ENCODE measurements at regions not wholly inside any gene's neighbourhood (a gene's known extent, or its start where the extent isn't known, plus 50 kb on each side); places are given as distances from the start of the nearest gene placed in this dataset.

DNA sequence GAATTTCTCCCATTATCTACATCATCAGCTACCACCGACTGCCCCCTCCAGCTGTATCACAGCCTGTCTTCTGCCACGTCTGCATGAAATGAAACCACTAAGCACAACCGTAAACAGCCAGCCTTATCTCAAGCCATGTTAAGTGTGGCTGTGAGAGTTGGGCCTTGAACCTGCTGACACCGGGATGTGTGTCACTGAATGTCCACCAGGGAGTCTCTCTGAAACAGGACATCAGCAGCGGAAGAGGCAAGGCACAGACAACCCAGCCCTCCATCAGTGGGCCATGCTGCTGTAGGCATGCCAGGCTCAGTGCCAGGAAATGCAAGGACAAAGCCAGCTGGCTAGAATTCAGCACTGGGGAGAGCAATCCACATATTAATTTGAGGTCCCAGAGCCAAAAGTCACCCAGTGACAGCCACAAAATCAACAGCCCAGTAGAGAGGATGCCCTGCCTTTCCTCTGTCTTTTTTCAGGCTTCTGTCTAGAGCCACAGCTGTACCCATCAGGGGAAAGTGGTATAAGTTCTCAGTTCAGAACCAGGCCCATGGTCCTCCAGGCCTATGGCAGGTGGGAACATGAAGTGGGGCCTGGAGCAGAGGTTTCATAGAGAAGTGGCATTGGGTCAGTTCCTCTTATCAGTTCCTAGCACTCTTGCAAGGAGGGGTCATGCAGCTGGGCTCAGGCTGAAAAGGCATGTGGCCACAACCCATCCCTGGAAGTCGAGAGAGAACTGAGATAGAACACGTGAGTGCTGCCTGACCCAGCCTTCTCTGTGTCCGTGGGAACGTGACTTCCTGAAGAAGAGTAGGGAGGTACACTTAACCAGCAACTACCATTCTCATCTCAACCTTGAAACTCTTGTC lies 199.4 kb downstream of the ESM1 start:
- DNase-seq (ENCODE audit: low read depth, low spot score) = no peak
- no peak overlapping the region for H3K4me3 ChIP-seq (ENCODE audit: low read depth, low read length)
- POLR2A ChIA-PET = no interaction called here
- TF ChIP-seq, protein P1, sequence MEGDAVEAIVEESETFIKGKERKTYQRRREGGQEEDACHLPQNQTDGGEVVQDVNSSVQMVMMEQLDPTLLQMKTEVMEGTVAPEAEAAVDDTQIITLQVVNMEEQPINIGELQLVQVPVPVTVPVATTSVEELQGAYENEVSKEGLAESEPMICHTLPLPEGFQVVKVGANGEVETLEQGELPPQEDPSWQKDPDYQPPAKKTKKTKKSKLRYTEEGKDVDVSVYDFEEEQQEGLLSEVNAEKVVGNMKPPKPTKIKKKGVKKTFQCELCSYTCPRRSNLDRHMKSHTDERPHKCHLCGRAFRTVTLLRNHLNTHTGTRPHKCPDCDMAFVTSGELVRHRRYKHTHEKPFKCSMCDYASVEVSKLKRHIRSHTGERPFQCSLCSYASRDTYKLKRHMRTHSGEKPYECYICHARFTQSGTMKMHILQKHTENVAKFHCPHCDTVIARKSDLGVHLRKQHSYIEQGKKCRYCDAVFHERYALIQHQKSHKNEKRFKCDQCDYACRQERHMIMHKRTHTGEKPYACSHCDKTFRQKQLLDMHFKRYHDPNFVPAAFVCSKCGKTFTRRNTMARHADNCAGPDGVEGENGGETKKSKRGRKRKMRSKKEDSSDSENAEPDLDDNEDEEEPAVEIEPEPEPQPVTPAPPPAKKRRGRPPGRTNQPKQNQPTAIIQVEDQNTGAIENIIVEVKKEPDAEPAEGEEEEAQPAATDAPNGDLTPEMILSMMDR (IDR thresholded peaks at IDR 0.05; ENCODE audit: insufficient read depth, low read length, missing control alignments) = no peak
- CTCF ChIA-PET = no interaction called here

DNA sequence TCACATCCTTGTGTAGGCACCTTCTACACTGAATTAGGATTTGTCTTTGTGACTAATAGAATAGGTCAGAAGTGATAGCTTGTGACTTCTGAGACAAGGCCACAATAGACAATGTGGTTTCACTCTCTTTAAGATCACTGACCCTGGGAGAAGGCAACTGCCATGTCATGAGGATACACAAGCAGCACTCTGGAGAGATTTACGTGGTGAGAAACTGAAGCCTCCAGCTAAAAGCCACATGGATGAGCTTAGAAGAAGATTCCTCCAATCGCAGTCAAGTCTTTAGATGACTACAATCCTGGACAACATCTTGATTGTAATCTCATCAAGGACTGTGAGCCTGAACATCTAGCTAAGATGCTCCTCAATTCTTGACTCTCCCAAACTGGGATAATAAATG lies 206.6 kb downstream of the ESM1 start:
- DNase-seq (ENCODE audit: low read depth, low spot score) = no peak
- CTCF ChIA-PET = interaction anchor here (1.3 kb wide), 1 partner anchor 262 kb away, joined by 6 read pairs; the partner anchor contains the start of gene SNX18
- no peak overlapping the region for H3K4me3 ChIP-seq (ENCODE audit: low read depth, low read length)
- TF ChIP-seq, protein P1 (IDR thresholded peaks at IDR 0.05; ENCODE audit: insufficient read depth, low read length, missing control alignments) = no peak
- POLR2A ChIA-PET = no interaction called here

DNA sequence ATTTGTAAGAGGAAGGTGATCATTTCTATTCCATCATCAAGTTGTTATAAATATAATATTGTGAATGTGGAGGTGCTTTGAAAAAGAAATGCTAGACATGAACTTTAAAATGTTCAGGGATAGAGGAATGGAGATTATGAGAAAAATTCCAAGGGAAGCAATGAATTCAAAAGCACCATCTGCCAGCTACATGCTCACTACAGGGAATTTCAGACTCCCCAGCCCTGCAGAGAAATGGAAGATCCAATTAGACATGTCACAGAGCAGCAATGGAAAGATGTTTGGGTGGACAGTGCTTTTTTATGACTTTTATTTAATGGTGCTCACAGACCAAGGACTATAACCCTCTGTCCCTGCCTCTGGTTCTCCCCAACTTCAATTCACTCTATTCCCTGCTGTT lies 209.7 kb downstream of the ESM1 start:
- TF ChIP-seq, protein P1 (IDR thresholded peaks at IDR 0.05; ENCODE audit: insufficient read depth, low read length, missing control alignments) = no peak
- DNase-seq (ENCODE audit: low read depth, low spot score) = no peak

DNA sequence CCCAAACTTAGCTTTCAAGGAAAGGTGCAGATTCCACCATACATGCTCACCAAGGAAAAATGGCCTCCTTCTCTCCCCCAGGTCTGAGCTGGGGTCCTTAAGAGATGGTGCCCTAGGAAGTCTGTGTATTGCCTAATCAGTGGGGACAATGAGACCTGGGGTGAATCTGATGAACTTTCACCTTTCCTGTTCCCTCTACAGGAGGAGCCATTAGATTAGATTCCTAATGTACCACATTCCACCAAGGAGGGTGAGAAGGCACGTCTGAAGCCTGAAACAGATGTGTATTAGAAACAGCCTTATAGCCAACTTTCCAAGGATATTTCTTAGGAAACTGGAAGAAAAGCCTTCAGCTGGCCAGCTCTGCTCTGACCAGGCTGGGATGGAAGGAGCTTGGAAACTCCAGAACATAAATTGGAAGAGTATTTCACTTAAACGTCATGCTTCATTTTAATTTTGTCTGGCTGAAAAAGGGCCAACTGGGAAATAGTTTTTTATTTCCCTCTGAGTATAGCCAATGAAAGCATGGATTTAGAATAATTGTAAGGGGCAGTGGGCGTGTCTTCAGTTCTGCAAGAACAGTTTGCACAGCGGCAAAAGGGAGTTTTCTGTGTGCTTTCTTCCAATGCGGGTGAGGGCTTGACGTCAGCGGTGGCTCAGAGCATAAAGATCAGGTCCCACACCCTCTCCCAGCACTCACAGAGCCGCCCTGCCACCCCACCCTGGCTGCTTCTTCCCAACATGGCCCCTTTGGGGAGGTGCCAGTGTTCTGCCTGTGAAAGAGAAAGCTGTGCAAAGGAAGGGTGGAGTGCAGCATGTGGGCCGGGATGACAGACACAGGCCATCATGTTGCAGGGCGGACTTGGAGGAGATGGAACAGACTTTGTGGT lies 210.9 kb downstream of the ESM1 start:
- ChIA-PET POLR2A (no interaction called here), CTCF (no interaction called here)
- DNase-seq (ENCODE audit: low read depth, low spot score) = no peak
- no peak overlapping the region for H3K4me3 ChIP-seq (ENCODE audit: low read depth, low read length)
- TF ChIP-seq, protein P1 (IDR thresholded peaks at IDR 0.05; ENCODE audit: insufficient read depth, low read length, missing control alignments) = no peak

More for the DNA sequence above, 209.7 kb downstream of the ESM1 start:
- ChIA-PET POLR2A (no interaction called here), CTCF (no interaction called here)
- H3K4me3 ChIP-seq (ENCODE audit: low read depth, low read length) = no peak overlapping the region

DNA sequence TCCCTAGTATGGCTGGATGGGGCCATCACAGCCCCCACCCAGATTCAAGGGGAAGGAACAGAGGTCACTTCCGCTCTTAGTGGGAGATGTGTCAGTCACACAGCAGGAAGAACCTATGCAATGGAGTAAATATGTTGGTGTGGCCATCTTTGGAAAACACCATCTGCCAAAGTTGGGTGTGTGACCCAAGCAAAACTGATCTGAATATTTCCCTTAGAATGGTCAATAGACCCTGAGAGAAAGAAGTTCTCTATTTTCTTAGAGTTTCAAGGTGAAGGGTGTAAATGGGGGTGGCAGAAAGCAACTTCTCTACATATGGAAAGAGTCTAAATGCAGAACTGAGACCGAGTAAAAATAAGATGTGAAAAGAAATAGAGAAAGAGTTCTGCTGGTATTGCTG lies 212.7 kb downstream of the ESM1 start:
- TF ChIP-seq, protein P1 (IDR thresholded peaks at IDR 0.05; ENCODE audit: insufficient read depth, low read length, missing control alignments) = no peak
- H3K4me3 ChIP-seq (ENCODE audit: low read depth, low read length) = no peak overlapping the region

DNA sequence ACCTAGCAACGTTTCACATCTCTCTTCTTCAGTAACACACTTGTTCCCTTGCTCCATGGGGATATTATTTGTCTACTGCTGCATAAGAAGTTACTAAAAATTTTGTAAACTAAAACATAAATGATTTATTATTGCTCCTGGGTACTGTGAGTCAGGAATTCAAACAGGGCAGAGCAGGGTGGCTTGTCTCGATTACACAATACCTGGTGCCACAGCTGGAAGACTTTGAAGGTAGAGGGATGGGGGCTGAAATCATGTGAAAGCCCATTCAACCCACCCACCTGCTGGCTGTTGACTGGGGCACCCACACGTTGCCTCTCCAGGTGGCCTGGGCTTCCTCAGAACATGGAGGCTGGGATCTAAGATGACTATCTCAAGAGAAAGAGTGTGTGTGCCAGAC lies 213.2 kb downstream of the ESM1 start:
- H3K4me3 ChIP-seq (ENCODE audit: low read depth, low read length) = no peak overlapping the region
- POLR2A ChIA-PET = no interaction called here
- DNase-seq (ENCODE audit: low read depth, low spot score) = no peak
- CTCF ChIA-PET = interaction anchor here (1.1 to 1.5 kb wide), 4 partner anchors 10 to 254 kb away, joined by 3 to 5 read pairs (median 4); no protein-coding TSS in a partner anchor
- TF ChIP-seq, protein P1 (IDR thresholded peaks at IDR 0.05; ENCODE audit: insufficient read depth, low read length, missing control alignments) = no peak

More for the DNA sequence above, 212.7 kb downstream of the ESM1 start:
- CTCF ChIA-PET = interaction anchor here (0.9 kb wide), 1 partner anchor 23 kb away, joined by 3 read pairs; no protein-coding TSS in a partner anchor
- DNase-seq (ENCODE audit: low read depth, low spot score) = no peak
- POLR2A ChIA-PET = no interaction called here
